Activated B cell treated with CpG ODN at 0.5 μM for 24 hours (primary cell): ENCODE measurements at regions not wholly inside any gene's neighbourhood (a gene's known extent, or its start where the extent isn't known, plus 50 kb on each side); places are given as distances from the start of the nearest gene placed in this dataset.
"Not testable (repeated sequence)": the region's sequence is repeated elsewhere in the genome, so short reads cannot be mapped to it uniquely, and the experiment has no call there.

Experiments used
- ATAC-seq: fragments of 200-7000 bp; cut with Tn5 transposase; one replicate; pipeline ENCODE4 v1.10.0; 2021; ENCODE audit warnings: low read depth, mild to moderate bottlenecking, moderate library complexity
- CTCF ChIA-PET: fragments of 350-600 bp; sonication (Branson Sonifier 250); formaldehyde crosslinking; loops from one replicate; lab custom pipeline; 2021; ENCODE audit warnings: antibody characterized with exemption; lab: Charles Lee
- POLR2A ChIA-PET: fragments of 350-600 bp; sonication (Branson Sonifier 250); formaldehyde crosslinking; loops from one replicate; lab custom pipeline; 2021; ENCODE audit warnings: antibody characterized with exemption; lab: Charles Lee
- DNase-seq: peaks from one replicate; pipeline ENCODE4 v3.0.0; 2022
- H3K27ac Mint-ChIP-seq: one replicate; pipeline ENCODE4 v1.8.0; 2020; ENCODE audit warnings: mixed read lengths
- H3K27me3 Mint-ChIP-seq: one replicate; pipeline ENCODE4 v1.8.0; 2021; ENCODE audit warnings: mixed read lengths
- H3K36me3 Mint-ChIP-seq: one replicate; pipeline ENCODE4 v1.8.0; 2021; ENCODE audit warnings: low read depth, mixed read lengths
- H3K4me1 Mint-ChIP-seq: one replicate; pipeline ENCODE4 v1.8.0; 2021; ENCODE audit warnings: mixed read lengths
- H3K4me3 Mint-ChIP-seq: one replicate; pipeline ENCODE4 v1.8.0; 2020; ENCODE audit warnings: mild to moderate bottlenecking, mixed read lengths
- H3K9me3 Mint-ChIP-seq: one replicate; pipeline ENCODE4 v1.8.0; 2020; ENCODE audit warnings: mixed read lengths
- intact Hi-C: fragments of 100-400 bp; cut with micrococcal nuclease; formaldehyde crosslinking; loops from one replicate; pipeline ENCODE4 v1.15.1; 2024
- TF ChIP-seq, protein P1 (sequence below): fragments of 200-600 bp; IDR thresholded peaks from one replicate; pipeline ENCODE4 v1.8.0; 2022; ENCODE audit warnings: antibody characterized with exemption, mild to moderate bottlenecking

DNA sequence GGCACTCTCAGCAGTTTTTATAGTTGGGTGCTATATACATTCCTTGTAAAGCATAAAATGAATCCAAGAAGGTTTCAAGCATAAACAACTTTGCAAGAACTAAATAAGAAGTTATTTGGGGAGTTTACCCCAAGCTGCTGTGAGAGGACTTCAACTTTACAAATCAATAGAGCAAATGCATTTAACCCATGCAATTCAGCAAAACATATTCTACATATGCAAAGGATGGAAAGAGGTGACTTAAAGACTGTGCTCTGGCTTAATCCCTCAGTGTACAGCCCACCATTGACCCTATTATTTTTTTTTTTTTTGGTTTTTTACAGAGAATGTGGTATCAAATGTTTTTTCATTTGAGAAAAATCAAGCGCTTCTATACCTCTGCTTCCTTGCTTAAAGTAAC is 736.5 kb downstream of the CETN3 start:
- POLR2A ChIA-PET, result no interaction called here
- intact Hi-C loops, result no loop called here
- CTCF ChIA-PET, result no interaction called here
- H3K4me1 Mint-ChIP-seq, result peaks cover 17% of the 10 kb centered on the region
- DNase-seq, result no peak
- no peaks in the 10 kb centered on the region for H3K36me3 Mint-ChIP-seq
- H3K27me3 Mint-ChIP-seq, result no peaks in the 10 kb centered on the region
- ATAC-seq, result no peak
- no peak overlapping the region for H3K27ac Mint-ChIP-seq
- H3K4me3 Mint-ChIP-seq, result no peak overlapping the region
- TF ChIP-seq, protein P1, sequence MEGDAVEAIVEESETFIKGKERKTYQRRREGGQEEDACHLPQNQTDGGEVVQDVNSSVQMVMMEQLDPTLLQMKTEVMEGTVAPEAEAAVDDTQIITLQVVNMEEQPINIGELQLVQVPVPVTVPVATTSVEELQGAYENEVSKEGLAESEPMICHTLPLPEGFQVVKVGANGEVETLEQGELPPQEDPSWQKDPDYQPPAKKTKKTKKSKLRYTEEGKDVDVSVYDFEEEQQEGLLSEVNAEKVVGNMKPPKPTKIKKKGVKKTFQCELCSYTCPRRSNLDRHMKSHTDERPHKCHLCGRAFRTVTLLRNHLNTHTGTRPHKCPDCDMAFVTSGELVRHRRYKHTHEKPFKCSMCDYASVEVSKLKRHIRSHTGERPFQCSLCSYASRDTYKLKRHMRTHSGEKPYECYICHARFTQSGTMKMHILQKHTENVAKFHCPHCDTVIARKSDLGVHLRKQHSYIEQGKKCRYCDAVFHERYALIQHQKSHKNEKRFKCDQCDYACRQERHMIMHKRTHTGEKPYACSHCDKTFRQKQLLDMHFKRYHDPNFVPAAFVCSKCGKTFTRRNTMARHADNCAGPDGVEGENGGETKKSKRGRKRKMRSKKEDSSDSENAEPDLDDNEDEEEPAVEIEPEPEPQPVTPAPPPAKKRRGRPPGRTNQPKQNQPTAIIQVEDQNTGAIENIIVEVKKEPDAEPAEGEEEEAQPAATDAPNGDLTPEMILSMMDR, result no peak
- no peaks in the 10 kb centered on the region for H3K9me3 Mint-ChIP-seq

DNA sequence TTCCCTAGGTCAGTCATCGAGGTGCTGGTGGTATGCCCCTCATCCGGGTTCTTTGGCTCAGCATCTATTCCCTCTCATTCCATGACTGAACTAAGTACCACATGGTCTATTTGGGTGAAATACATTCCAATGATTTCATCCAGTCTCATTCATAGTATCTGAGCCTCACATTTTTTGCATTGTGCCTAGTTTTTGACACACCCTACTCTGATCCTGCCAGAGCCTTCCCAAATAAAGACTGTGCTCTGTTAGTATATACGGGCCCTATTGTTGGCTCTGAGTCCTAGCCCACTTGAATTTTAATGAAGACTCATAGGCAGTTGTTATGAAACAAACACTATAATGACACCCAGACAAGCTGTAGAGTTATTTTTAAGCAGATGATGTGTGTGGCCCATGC is 740.7 kb downstream of the CETN3 start:
- TF ChIP-seq, protein P1, result no peak
- DNase-seq (no peak), ATAC-seq (no peak)
- Mint-ChIP-seq H3K27ac (no peak overlapping the region), H3K27me3 (no peaks in the 10 kb centered on the region), H3K36me3 (peaks cover 3% of the 10 kb centered on the region), H3K4me3 (no peak overlapping the region), H3K4me1 (peaks cover 17% of the 10 kb centered on the region), H3K9me3 (peaks cover 8% of the 10 kb centered on the region)
- ChIA-PET CTCF (no interaction called here), POLR2A (no interaction called here)
- intact Hi-C loops, result no loop called here

DNA sequence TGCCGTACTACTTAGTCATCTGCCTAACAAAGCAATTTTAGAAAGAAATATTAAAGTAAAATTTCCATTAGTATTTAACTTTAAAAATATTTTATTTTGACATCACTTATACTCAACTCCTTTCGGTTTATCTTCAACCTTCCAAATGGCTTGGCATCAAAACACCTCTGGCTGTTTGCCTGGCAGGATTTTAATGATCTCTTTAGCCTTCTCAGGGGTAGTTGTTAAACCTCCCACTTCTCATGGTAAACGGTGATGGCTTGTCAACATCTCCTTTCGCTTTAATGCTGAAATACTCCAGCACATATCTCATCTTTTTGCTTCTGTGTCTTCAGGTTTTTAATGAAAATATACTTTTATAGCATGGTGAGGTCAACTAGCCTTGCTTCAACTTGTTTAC is 747.1 kb downstream of the CETN3 start:
- ATAC-seq (no peak), DNase-seq (no peak)
- intact Hi-C loops, result no loop called here
- peaks cover 1% of the 10 kb centered on the region for H3K4me1 Mint-ChIP-seq
- no peaks in the 10 kb centered on the region for H3K27me3 Mint-ChIP-seq
- H3K4me3 Mint-ChIP-seq, result no peak overlapping the region
- POLR2A ChIA-PET, result no interaction called here
- CTCF ChIA-PET, result no interaction called here
- H3K9me3 Mint-ChIP-seq, result peaks cover 22% of the 10 kb centered on the region
- H3K27ac Mint-ChIP-seq, result no peak overlapping the region
- peaks cover 3% of the 10 kb centered on the region for H3K36me3 Mint-ChIP-seq
- TF ChIP-seq, protein P1, result no peak

DNA sequence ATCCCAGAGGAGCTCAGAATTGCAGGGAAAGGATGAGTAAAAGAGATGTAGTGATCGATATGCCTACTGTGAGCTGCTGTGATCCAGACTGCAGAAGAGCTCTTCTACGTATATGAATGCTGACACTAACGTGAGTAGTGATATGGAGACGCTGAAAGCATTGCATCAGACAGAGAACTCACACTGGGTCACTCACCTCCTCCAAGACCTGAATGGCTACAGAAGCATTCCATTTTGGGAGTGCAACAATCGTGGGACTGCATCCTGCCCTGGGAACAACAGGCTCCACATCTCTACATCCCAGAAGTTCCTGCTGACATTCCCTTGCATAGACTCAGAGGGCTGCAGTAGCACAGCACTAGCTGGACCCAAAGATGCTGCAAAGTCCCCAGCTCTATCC is 755.9 kb upstream of the MEF2C start:
- intact Hi-C loops, result no loop called here
- Mint-ChIP-seq H3K27ac (no peak overlapping the region), H3K9me3 (peaks cover 13% of the 10 kb centered on the region), H3K27me3 (no peaks in the 10 kb centered on the region), H3K4me3 (no peak overlapping the region), H3K36me3 (peaks cover 3% of the 10 kb centered on the region), H3K4me1 (peaks cover 2% of the 10 kb centered on the region)
- no peak for ATAC-seq
- CTCF ChIA-PET, result no interaction called here
- TF ChIP-seq, protein P1, result no peak
- POLR2A ChIA-PET, result no interaction called here
- no peak for DNase-seq

DNA sequence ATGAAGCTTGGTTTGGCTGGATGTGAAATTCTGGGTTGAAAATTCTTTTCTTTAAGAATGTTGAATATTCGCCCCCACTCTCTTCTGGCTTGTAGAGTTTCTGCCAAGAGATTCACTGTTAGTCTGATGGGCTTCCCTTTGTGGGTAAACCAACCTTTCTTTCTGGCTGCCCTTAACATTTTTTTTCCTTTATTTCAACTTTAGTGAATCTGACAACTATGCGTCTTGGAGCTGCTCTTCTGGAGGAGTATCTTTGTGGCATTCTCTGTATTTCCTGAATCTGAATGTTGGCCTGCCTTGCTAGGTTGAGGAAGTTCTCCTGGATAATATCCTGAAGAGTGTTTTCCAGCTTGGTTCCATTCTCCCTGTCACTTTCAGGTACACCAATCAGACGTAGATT is 751.2 kb upstream of the MEF2C start:
- H3K27ac Mint-ChIP-seq, H3K4me1 Mint-ChIP-seq, H3K27me3 Mint-ChIP-seq, H3K4me3 Mint-ChIP-seq, DNase-seq, ATAC-seq, CTCF ChIA-PET, H3K36me3 Mint-ChIP-seq, intact Hi-C loops: not testable (repeated sequence)
- POLR2A ChIA-PET, result interaction anchor here (0.7 kb wide), 1 partner anchor 326 kb away, joined by 3 read pairs; no protein-coding TSS in a partner anchor
- H3K9me3 Mint-ChIP-seq, result peaks cover 14% of the 10 kb centered on the region

DNA sequence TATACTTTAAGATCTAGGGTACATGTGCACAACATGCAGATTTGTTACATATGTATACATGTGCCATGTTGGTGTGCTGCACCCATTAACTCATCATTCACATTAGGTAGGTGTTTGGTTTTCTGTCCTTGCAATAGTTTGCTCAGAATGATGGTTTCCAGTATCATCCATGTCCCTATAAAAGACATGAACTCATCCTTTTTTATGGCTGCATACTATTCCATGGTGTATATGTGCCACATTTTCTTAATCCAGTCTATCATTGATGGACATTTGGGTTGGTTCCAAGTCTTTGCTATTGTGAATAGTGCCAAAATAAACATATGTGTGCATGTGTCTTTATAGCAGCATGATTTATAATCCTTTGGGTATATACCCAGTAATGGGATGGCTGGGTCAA is 747.1 kb upstream of the MEF2C start:
- POLR2A ChIA-PET, H3K27me3 Mint-ChIP-seq, intact Hi-C loops, ATAC-seq, H3K36me3 Mint-ChIP-seq, H3K27ac Mint-ChIP-seq, DNase-seq, H3K4me1 Mint-ChIP-seq, H3K4me3 Mint-ChIP-seq, CTCF ChIA-PET: not testable (repeated sequence)
- H3K9me3 Mint-ChIP-seq, result peaks cover 18% of the 10 kb centered on the region
